ENCODE measurements at regions not wholly inside any gene's neighbourhood (a gene's known extent, or its start where the extent isn't known, plus 50 kb on each side); places are given as distances from the start of the nearest gene placed in this dataset.

GRCh38 chr18:54031243-54031642, 193.2 kb downstream of the MBD2 start:
- intact Hi-C loops (cut with DNase I) = no loop called here
- no peaks in the 10 kb centered on the region for H3K4me1 ChIP-seq (ENCODE audit: control insufficient read depth in 1 of 2, insufficient read depth in 2 of 2, low read length in 2 of 2)
- ATAC-seq (ENCODE audit: low FRiP score) (no peak), DNase-seq (no peak)
- H3K9me3 ChIP-seq (ENCODE audit: control insufficient read depth, low read length) = no peaks in the 10 kb centered on the region
- no peak overlapping the region for H3K4me3 ChIP-seq (ENCODE audit: low read length in 2 of 2)
- no peaks in the 10 kb centered on the region for H3K36me3 ChIP-seq (ENCODE audit: control insufficient read depth in 1 of 2, insufficient read depth in 2 of 2, low read length in 1 of 2)
- no peaks in the 10 kb centered on the region for H3K27me3 ChIP-seq (ENCODE audit: control insufficient read depth in 1 of 2, insufficient read depth in 2 of 2, low read length in 1 of 2)
- H3K27ac ChIP-seq (ENCODE audit: low read depth in 1 of 2, low read length in 2 of 2) = no peak overlapping the region

DNA sequence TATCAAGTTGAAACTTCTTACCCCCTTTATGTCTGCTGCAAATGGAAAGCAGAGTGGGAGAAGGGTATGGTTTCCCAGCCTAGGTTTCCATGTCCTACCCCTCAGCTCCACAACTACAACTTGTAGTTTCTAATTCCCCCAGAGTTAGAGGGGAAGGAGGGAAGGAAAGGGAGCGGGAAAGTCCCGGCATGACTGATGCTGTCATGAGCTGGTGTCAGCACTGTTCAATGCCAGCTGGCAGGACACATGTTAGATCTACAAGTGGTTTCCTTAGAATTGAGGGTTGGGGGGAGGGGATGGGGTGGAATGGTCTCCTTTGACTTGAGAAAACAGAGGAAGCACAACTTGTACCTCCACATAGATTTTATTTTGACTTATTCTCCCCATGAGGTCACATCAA, 194.0 kb downstream of the MBD2 start:
- intact Hi-C loops (cut with DNase I) = no loop called here
- WGBS, 2 donors = 60 to 61% methylated on average over 2 of the region's 2 CpGs
- no peak for ATAC-seq (ENCODE audit: low FRiP score)

GRCh38 chr18:54023471-54023870, 201.0 kb downstream of the MBD2 start:
- no peaks in the 10 kb centered on the region for H3K27me3 ChIP-seq (ENCODE audit: control insufficient read depth in 1 of 2, insufficient read depth in 2 of 2, low read length in 1 of 2)
- H3K4me3 ChIP-seq (ENCODE audit: low read length in 2 of 2) = no peak overlapping the region
- no peaks in the 10 kb centered on the region for H3K36me3 ChIP-seq (ENCODE audit: control insufficient read depth in 1 of 2, insufficient read depth in 2 of 2, low read length in 1 of 2)
- no peaks in the 10 kb centered on the region for H3K9me3 ChIP-seq (ENCODE audit: control insufficient read depth, low read length)
- H3K4me1 ChIP-seq (ENCODE audit: control insufficient read depth in 1 of 2, insufficient read depth in 2 of 2, low read length in 2 of 2) = no peaks in the 10 kb centered on the region
- no peak overlapping the region for H3K27ac ChIP-seq (ENCODE audit: low read depth in 1 of 2, low read length in 2 of 2)
- DNase-seq (no peak), ATAC-seq (ENCODE audit: low FRiP score) (no peak)
- 65 to 78% methylated on average over 4 of the region's 4 CpGs for WGBS, 2 donors
- intact Hi-C loops (cut with DNase I) = no loop called here

More for the DNA sequence above, 194.0 kb downstream of the MBD2 start:
- Histone ChIP-seq H3K4me3 (ENCODE audit: low read length in 2 of 2) (no peak overlapping the region), H3K27me3 (ENCODE audit: control insufficient read depth in 1 of 2, insufficient read depth in 2 of 2, low read length in 1 of 2) (no peaks in the 10 kb centered on the region), H3K36me3 (ENCODE audit: control insufficient read depth in 1 of 2, insufficient read depth in 2 of 2, low read length in 1 of 2) (no peaks in the 10 kb centered on the region), H3K4me1 (ENCODE audit: control insufficient read depth in 1 of 2, insufficient read depth in 2 of 2, low read length in 2 of 2) (no peaks in the 10 kb centered on the region), H3K9me3 (ENCODE audit: control insufficient read depth, low read length) (no peaks in the 10 kb centered on the region), H3K27ac (ENCODE audit: low read depth in 1 of 2, low read length in 2 of 2) (no peak overlapping the region)
- DNase-seq = no peak

DNA sequence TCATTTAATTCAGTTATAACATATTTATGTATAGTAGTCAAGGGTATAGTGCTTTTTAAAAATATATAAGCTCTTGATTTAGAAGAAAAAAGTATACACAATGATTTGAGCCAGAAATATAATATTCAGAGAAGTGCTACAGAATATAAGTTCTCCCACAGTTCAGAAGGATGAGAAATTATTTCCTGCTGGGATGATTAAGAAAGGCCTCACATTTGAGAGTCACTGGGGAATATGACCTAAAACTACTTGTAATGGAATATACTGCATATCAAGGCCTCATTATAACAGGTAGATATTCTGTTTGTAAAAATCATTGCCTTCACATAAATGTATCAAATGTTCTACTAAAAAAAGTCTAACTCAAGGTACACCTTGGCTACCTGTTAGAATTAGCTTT, 203.5 kb downstream of the MBD2 start:
- Histone ChIP-seq H3K36me3 (ENCODE audit: control insufficient read depth in 1 of 2, insufficient read depth in 2 of 2, low read length in 1 of 2) (no peaks in the 10 kb centered on the region), H3K4me3 (ENCODE audit: low read length in 2 of 2) (no peak overlapping the region), H3K27me3 (ENCODE audit: control insufficient read depth in 1 of 2, insufficient read depth in 2 of 2, low read length in 1 of 2) (no peaks in the 10 kb centered on the region), H3K9me3 (ENCODE audit: control insufficient read depth, low read length) (no peaks in the 10 kb centered on the region), H3K27ac (ENCODE audit: low read depth in 1 of 2, low read length in 2 of 2) (no peak overlapping the region), H3K4me1 (ENCODE audit: control insufficient read depth in 1 of 2, insufficient read depth in 2 of 2, low read length in 2 of 2) (no peaks in the 10 kb centered on the region)
- no peak for ATAC-seq (ENCODE audit: low FRiP score)
- no peak for DNase-seq
- intact Hi-C loops (cut with DNase I) = no loop called here

- WGBS, 2 donors = 54 to 69% methylated on average over 6 of the region's 6 CpGs
- Histone ChIP-seq H3K4me1 (ENCODE audit: control insufficient read depth in 1 of 2, insufficient read depth in 2 of 2, low read length in 2 of 2) (no peaks in the 10 kb centered on the region), H3K27me3 (ENCODE audit: control insufficient read depth in 1 of 2, insufficient read depth in 2 of 2, low read length in 1 of 2) (no peaks in the 10 kb centered on the region), H3K4me3 (ENCODE audit: low read length in 2 of 2) (no peak overlapping the region), H3K27ac (ENCODE audit: low read depth in 1 of 2, low read length in 2 of 2) (no peak overlapping the region), H3K36me3 (ENCODE audit: control insufficient read depth in 1 of 2, insufficient read depth in 2 of 2, low read length in 1 of 2) (no peaks in the 10 kb centered on the region), H3K9me3 (ENCODE audit: control insufficient read depth, low read length) (no peaks in the 10 kb centered on the region)
- DNase-seq = no peak
- intact Hi-C loops (cut with DNase I) = no loop called here
- ATAC-seq (ENCODE audit: low FRiP score) = no peak
Observed at GRCh38 chr18:54020156-54020745, 204.2 kb downstream of the MBD2 start.

DNA sequence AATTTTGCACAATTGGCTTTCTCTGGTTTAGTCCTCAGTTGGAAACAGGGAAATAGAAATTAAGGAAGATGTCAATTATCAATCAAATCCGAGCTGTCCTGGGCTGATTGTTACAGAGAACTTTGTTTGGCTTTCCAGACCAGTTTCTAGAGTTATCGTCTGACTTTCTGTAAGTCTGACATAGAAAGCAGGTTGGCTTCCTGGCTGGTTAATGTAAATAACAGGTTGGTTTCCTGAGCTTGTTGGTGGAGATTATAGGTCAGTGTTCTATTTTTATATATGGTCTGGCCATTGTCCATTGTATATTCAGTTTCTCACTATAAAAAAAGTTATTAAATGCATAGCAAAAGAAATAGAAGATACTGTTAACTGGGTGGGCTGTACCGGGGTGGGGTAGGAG, 204.8 kb downstream of the MBD2 start:
- H3K27me3 ChIP-seq (ENCODE audit: control insufficient read depth in 1 of 2, insufficient read depth in 2 of 2, low read length in 1 of 2) = no peaks in the 10 kb centered on the region
- no peaks in the 10 kb centered on the region for H3K9me3 ChIP-seq (ENCODE audit: control insufficient read depth, low read length)
- no peaks in the 10 kb centered on the region for H3K36me3 ChIP-seq (ENCODE audit: control insufficient read depth in 1 of 2, insufficient read depth in 2 of 2, low read length in 1 of 2)
- no peak overlapping the region for H3K27ac ChIP-seq (ENCODE audit: low read depth in 1 of 2, low read length in 2 of 2)
- intact Hi-C loops (cut with DNase I) = no loop called here
- ATAC-seq (ENCODE audit: low FRiP score) (no peak), DNase-seq (no peak)
- no peak overlapping the region for H3K4me3 ChIP-seq (ENCODE audit: low read length in 2 of 2)
- no peaks in the 10 kb centered on the region for H3K4me1 ChIP-seq (ENCODE audit: control insufficient read depth in 1 of 2, insufficient read depth in 2 of 2, low read length in 2 of 2)
- WGBS, 2 donors = 68 to 76% methylated on average over 3 of the region's 3 CpGs

DNA sequence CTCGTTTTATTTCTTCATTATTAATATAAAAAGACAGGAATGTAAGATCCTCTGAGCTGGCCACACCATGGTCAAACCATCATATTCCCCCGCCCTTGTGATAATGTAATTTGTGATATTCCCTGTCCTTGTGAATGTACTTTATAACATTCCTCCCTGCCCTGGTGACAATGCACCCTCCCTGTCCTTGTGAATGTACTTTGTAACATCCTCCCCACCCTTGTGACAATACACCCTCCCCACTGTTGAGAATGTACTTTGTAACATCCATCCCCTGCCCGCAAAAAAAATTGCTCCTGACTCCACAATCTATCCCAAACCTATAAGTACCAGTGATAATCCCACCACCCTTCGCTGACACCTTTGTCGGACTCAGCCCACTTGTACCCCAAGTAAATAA, 211.0 kb downstream of the MBD2 start:
- WGBS, 2 donors = 84 to 87% methylated on average over 5 of the region's 5 CpGs
- no peaks in the 10 kb centered on the region for H3K36me3 ChIP-seq (ENCODE audit: control insufficient read depth in 1 of 2, insufficient read depth in 2 of 2, low read length in 1 of 2)
- DNase-seq = no peak
- no peaks in the 10 kb centered on the region for H3K27me3 ChIP-seq (ENCODE audit: control insufficient read depth in 1 of 2, insufficient read depth in 2 of 2, low read length in 1 of 2)
- H3K4me1 ChIP-seq (ENCODE audit: control insufficient read depth in 1 of 2, insufficient read depth in 2 of 2, low read length in 2 of 2) = no peaks in the 10 kb centered on the region
- ATAC-seq (ENCODE audit: low FRiP score) = no peak
- no peak overlapping the region for H3K4me3 ChIP-seq (ENCODE audit: low read length in 2 of 2)
- no peak overlapping the region for H3K27ac ChIP-seq (ENCODE audit: low read depth in 1 of 2, low read length in 2 of 2)
- intact Hi-C loops (cut with DNase I) = no loop called here
- H3K9me3 ChIP-seq (ENCODE audit: control insufficient read depth, low read length) = no peaks in the 10 kb centered on the region

- no peak overlapping the region for H3K27ac ChIP-seq (ENCODE audit: low read depth in 1 of 2, low read length in 2 of 2)
- 62 to 64% methylated on average over 4 of the region's 4 CpGs for WGBS, 2 donors
- no peaks in the 10 kb centered on the region for H3K27me3 ChIP-seq (ENCODE audit: control insufficient read depth in 1 of 2, insufficient read depth in 2 of 2, low read length in 1 of 2)
- ATAC-seq (ENCODE audit: low FRiP score) = no peak
- H3K9me3 ChIP-seq (ENCODE audit: control insufficient read depth, low read length) = no peaks in the 10 kb centered on the region
- no peak overlapping the region for H3K4me3 ChIP-seq (ENCODE audit: low read length in 2 of 2)
- intact Hi-C loops (cut with DNase I) = no loop called here
- no peaks in the 10 kb centered on the region for H3K4me1 ChIP-seq (ENCODE audit: control insufficient read depth in 1 of 2, insufficient read depth in 2 of 2, low read length in 2 of 2)
- no peak for DNase-seq
- H3K36me3 ChIP-seq (ENCODE audit: control insufficient read depth in 1 of 2, insufficient read depth in 2 of 2, low read length in 1 of 2) = no peaks in the 10 kb centered on the region
Observed at GRCh38 chr18:54004828-54005227, 219.6 kb downstream of the MBD2 start.

DNA sequence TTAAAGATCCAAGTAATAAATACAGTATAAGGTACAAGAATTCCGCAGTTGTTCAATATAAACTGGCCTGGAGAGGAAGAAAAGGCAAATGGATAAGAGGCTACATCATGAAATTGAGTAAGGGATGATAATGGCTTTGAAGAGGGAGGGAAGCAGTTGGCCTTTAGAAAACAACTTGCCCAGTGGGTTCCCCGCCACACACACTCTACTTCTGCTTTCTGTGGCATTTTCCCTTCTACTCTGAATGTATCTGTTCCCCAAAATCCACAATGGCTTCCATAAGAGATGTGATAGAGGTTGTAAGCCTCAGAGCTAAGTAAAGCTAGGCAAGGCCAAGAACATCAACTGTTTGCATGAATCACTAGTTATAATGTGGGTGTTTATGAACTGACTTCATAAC, 221.3 kb downstream of the MBD2 start:
- H3K4me1 ChIP-seq (ENCODE audit: control insufficient read depth in 1 of 2, insufficient read depth in 2 of 2, low read length in 2 of 2) = no peaks in the 10 kb centered on the region
- no peak overlapping the region for H3K27ac ChIP-seq (ENCODE audit: low read depth in 1 of 2, low read length in 2 of 2)
- no peaks in the 10 kb centered on the region for H3K9me3 ChIP-seq (ENCODE audit: control insufficient read depth, low read length)
- H3K27me3 ChIP-seq (ENCODE audit: control insufficient read depth in 1 of 2, insufficient read depth in 2 of 2, low read length in 1 of 2) = no peaks in the 10 kb centered on the region
- DNase-seq (no peak), ATAC-seq (ENCODE audit: low FRiP score) (no peak)
- no peak overlapping the region for H3K4me3 ChIP-seq (ENCODE audit: low read length in 2 of 2)
- WGBS, 2 donors = 84 to 90% methylated on average over 2 of the region's 2 CpGs
- H3K36me3 ChIP-seq (ENCODE audit: control insufficient read depth in 1 of 2, insufficient read depth in 2 of 2, low read length in 1 of 2) = no peaks in the 10 kb centered on the region
- intact Hi-C loops (cut with DNase I) = no loop called here
